Upper lobe of left lung (tissue), 6 donors: ENCODE measurements at regions not wholly inside any gene's neighbourhood (a gene's known extent, or its start where the extent isn't known, plus 50 kb on each side); places are given as distances from the start of the nearest gene placed in this dataset.

Experiments
- ATAC-seq, 2 donors: fragments of 200-7000 bp; cut with Tn5 transposase; one replicate each; pipeline ENCODE4 v1.9.1; 2022; ENCODE audit warnings: mild to moderate bottlenecking in 2 of 2, moderate library complexity in 2 of 2; ENCODE audit not compliant: low FRiP score in 2 of 2
- DNase-seq, 2 donors: peaks; one replicate each; pipeline ENCODE4 v3.0.0-alpha.2; 2019 to 2020
- H3K27ac ChIP-seq, 4 donors: fragments of 200-600 bp; sonication (generic); one replicate each; pipeline ENCODE4 v1.5.1; 2016 to 2019
- H3K27me3 ChIP-seq, 4 donors: fragments of 200-600 bp; sonication (generic); one replicate each; pipeline ENCODE4 v1.5.1; 2017 to 2019
- H3K36me3 ChIP-seq, 4 donors: fragments of 200-600 bp; sonication (generic); one replicate each; pipeline ENCODE4 v1.5.1; 2016 to 2019
- H3K4me1 ChIP-seq, 4 donors: fragments of 200-600 bp; sonication (generic); one replicate each; pipeline ENCODE4 v1.5.1; 2018 to 2019
- H3K4me3 ChIP-seq, 4 donors: fragments of 200-600 bp; sonication (generic); one replicate each; pipeline ENCODE4 v1.5.1; 2017 to 2019; ENCODE audit warnings: mild to moderate bottlenecking in 2 of 4, moderate library complexity in 1 of 4
- H3K9me3 ChIP-seq, 4 donors: fragments of 200-600 bp; sonication (generic); one replicate each; pipeline ENCODE4 v1.5.1; 2018 to 2019
- EP300 ChIP-seq, 4 donors: sonication (generic); formaldehyde crosslinking; IDR thresholded peaks; one replicate each; pipeline ENCODE4 v1.5.1; 2017; ENCODE audit warnings: antibody characterized with exemption in 4 of 4, control low read depth in 2 of 4
- POLR2A ChIP-seq, 4 donors: fragments of 450-650 bp; IDR thresholded peaks; one replicate each; pipeline ENCODE4 v1.5.1; 2016 to 2017; ENCODE audit warnings: antibody characterized with exemption in 4 of 4, mild to moderate bottlenecking in 2 of 4
- POLR2AphosphoS5 ChIP-seq, 2 donors: sonication (generic); formaldehyde crosslinking; IDR thresholded peaks; one replicate each; pipeline ENCODE4 v1.5.1; 2017; ENCODE audit warnings: antibody characterized with exemption in 2 of 2
- WGBS, 2 donors: methylation state at CpG; one replicate each; pipeline ENCODE4 v1.1.5; 2017 to 2018; 5-methylcytosine and 5-hydroxymethylcytosine counted together
- TF ChIP-seq, protein P1 (sequence below), 6 experiments: fragments of 450-650 bp in 4 of 6; fragments of 200-600 bp in 2 of 6; sonication (generic) in 2 of 6; IDR thresholded peaks; one replicate each; pipeline ENCODE4 v1.5.1; 2016 to 2019; ENCODE audit warnings: antibody characterized with exemption in 6 of 6
- donor health status: DM: no; HTN: no; CAD: no; lungs with moderate emphysema.
- donor health status: DM: no; HTN: yes; CAD: no; lungs with severe emphysema.

DNA sequence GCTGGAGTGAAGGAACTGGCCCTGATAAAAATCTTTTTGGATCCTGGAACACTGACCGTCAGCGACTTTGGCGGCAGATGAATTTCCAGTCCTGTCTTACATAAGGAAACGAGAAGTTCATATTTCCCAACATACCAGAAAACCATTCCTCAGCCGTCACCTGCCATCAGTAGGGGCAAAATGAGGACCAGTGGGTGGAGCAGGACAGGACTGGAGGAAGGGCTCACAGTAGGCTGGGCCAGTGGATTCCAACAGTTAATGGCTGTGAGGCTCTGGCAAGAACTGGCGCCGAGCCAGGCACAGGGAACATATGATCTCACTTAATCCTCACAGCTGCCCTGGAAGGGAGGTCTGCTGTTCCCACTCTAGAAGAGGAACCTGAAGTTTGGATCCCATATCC, 67.2 kb upstream of the FAM181A start:
- H3K4me3 ChIP-seq: no peak overlapping the region
- H3K36me3 ChIP-seq: no peaks in the 10 kb centered on the region
- 75 to 82% methylated on average over 7 of the region's 7 CpGs for WGBS, 2 donors
- H3K27ac ChIP-seq: no peak overlapping the region
- H3K4me1 ChIP-seq: no peaks in the 10 kb centered on the region
- H3K9me3 ChIP-seq: no peaks in the 10 kb centered on the region
- DNase-seq (no peak), ATAC-seq (no peak)
- TF ChIP-seq POLR2AphosphoS5 (IDR thresholded peaks at IDR 0.05) (no peak), EP300 (IDR thresholded peaks at IDR 0.05) (no peak), POLR2A (IDR thresholded peaks at IDR 0.05) (no peak)
- TF ChIP-seq, protein P1, sequence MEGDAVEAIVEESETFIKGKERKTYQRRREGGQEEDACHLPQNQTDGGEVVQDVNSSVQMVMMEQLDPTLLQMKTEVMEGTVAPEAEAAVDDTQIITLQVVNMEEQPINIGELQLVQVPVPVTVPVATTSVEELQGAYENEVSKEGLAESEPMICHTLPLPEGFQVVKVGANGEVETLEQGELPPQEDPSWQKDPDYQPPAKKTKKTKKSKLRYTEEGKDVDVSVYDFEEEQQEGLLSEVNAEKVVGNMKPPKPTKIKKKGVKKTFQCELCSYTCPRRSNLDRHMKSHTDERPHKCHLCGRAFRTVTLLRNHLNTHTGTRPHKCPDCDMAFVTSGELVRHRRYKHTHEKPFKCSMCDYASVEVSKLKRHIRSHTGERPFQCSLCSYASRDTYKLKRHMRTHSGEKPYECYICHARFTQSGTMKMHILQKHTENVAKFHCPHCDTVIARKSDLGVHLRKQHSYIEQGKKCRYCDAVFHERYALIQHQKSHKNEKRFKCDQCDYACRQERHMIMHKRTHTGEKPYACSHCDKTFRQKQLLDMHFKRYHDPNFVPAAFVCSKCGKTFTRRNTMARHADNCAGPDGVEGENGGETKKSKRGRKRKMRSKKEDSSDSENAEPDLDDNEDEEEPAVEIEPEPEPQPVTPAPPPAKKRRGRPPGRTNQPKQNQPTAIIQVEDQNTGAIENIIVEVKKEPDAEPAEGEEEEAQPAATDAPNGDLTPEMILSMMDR (IDR thresholded peaks at IDR 0.05): no peak
- no peaks in the 10 kb centered on the region for H3K27me3 ChIP-seq

DNA sequence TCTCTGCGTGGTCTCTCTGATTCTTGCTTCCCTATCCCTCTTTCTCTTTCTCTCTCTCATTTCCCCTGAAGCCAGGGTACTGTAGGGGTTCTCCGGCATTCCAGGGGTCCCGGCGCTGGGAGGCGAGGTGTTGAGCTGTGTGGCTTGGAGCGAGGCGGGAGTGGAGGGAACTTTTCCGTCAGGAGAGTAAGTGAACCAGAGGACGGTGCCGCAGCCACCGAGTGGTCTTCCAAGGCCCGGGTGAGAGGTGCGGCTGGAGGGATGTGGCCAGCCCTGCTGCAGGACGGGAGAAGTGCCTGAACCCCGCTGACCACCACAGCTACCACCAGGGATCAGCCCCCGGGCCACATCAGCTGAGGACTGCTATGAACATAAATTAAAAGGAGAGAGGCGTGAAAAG, 68.2 kb upstream of the FAM181A start:
- DNase-seq (peak in 1 of 2 donors; percentile 50), ATAC-seq (no peak)
- Histone ChIP-seq H3K36me3 (no peaks in the 10 kb centered on the region), H3K4me3 (no peak overlapping the region), H3K9me3 (no peaks in the 10 kb centered on the region), H3K4me1 (no peaks in the 10 kb centered on the region), H3K27me3 (no peaks in the 10 kb centered on the region), H3K27ac (no peak overlapping the region)
- TF ChIP-seq, protein P1 (IDR thresholded peaks at IDR 0.05): no peak
- TF ChIP-seq POLR2A (IDR thresholded peaks at IDR 0.05) (no peak), EP300 (IDR thresholded peaks at IDR 0.05) (no peak), POLR2AphosphoS5 (IDR thresholded peaks at IDR 0.05) (no peak)
- WGBS, 2 donors: 81 to 84% methylated on average over 16 to 17 of the region's 17 CpGs

DNA sequence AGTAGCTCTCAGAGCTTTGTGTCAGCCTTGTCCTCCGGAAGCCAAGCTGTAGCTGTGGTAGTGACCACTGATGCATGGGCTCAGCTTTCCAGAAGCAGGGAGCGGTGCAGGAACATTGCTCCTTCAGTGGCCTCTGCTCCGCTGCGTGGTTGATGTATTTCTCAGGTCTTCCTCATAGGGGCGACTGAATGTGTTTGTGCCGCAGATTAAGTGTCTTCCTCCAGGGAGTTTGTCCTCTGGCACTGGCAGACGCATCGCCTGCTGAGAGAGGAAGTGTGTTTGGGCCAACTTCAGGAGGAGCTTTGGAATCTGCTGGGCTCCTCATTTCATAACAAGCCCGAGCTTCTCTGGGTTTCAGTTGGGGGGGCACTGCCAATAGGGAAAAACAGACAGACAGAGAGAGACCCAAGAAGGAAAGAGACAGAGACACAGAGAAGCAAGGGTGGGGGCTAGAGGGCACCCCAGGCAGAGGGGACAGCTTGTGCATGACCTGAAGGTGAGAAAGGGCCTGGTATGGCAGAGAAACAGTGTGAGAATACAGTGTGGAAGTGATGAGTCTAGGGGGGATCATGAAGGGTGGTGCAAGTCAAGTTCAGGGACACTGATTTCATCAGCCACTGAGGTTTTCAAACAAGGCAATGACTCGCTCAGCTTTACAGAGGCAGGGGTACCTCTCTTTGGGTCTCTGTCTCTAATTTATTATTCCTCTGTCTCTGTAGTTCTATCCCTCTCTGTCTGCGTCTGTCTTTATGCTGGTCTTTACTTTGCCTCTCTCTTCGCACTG, 69.4 kb upstream of the PRIMA1 start:
- DNase-seq (no peak), ATAC-seq (no peak)
- no peaks in the 10 kb centered on the region for H3K9me3 ChIP-seq
- TF ChIP-seq EP300 (IDR thresholded peaks at IDR 0.05) (no peak), POLR2A (IDR thresholded peaks at IDR 0.05) (no peak), POLR2AphosphoS5 (IDR thresholded peaks at IDR 0.05) (no peak)
- TF ChIP-seq, protein P1 (IDR thresholded peaks at IDR 0.05): no peak
- no peak overlapping the region for H3K27ac ChIP-seq
- H3K36me3 ChIP-seq: no peaks in the 10 kb centered on the region
- WGBS, 2 donors: 54 to 58% methylated on average over 11 to 12 of the region's 12 CpGs
- no peaks in the 10 kb centered on the region for H3K4me1 ChIP-seq
- H3K4me3 ChIP-seq: no peak overlapping the region
- no peaks in the 10 kb centered on the region for H3K27me3 ChIP-seq

DNA sequence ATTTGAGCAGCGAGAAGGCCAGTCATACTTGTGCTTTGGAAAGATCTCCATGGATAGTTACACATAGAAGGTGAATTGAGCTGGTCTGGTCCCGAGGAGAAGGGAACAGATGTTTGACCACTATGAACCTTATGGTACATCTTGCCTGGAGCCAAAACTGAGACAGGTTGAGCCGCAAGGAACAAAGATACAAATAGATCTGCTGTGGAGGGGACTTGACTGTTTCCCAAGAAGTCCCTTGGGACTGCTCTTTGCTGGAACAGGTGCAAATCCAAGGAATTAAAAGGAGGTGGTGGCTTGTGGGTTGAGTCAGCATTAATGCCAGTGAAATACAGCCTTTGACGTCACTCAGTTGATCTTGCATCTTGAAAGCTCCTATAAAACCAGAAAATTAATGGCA, 68.8 kb upstream of the PRIMA1 start:
- TF ChIP-seq EP300 (IDR thresholded peaks at IDR 0.05) (no peak), POLR2A (IDR thresholded peaks at IDR 0.05) (no peak), POLR2AphosphoS5 (IDR thresholded peaks at IDR 0.05) (no peak)
- TF ChIP-seq, protein P1 (IDR thresholded peaks at IDR 0.05): no peak
- 45 to 88% methylated on average over 3 to 4 of the region's 4 CpGs for WGBS, 2 donors
- no peak for DNase-seq
- Histone ChIP-seq H3K4me1 (no peaks in the 10 kb centered on the region), H3K4me3 (no peak overlapping the region), H3K27me3 (no peaks in the 10 kb centered on the region), H3K27ac (no peak overlapping the region), H3K9me3 (no peaks in the 10 kb centered on the region), H3K36me3 (no peaks in the 10 kb centered on the region)
- ATAC-seq: no peak

DNA sequence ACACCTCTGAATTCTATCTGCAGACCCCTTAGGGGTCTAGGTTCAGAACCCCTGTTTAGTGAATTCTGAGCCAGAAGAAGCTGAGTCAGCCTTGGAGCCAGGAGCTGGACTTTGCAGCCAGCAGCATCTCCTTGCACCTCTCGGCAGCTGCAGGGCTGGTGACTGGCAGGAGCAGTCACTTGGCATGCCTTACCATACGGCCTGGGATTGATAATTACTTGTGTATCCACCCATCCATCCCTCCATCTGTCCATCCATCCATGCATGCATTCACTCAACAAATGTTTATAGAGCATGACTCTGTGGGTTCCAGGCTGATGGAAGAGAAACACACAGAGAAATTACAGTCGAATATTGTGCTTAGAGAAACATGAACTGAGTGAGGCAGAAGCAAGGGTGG, 67.5 kb upstream of the PRIMA1 start:
- Histone ChIP-seq H3K4me3 (no peak overlapping the region), H3K36me3 (no peaks in the 10 kb centered on the region), H3K27ac (no peak overlapping the region), H3K4me1 (no peaks in the 10 kb centered on the region), H3K9me3 (no peaks in the 10 kb centered on the region), H3K27me3 (no peaks in the 10 kb centered on the region)
- TF ChIP-seq POLR2AphosphoS5 (IDR thresholded peaks at IDR 0.05) (no peak), EP300 (IDR thresholded peaks at IDR 0.05) (no peak), POLR2A (IDR thresholded peaks at IDR 0.05) (no peak)
- TF ChIP-seq, protein P1 (IDR thresholded peaks at IDR 0.05): no peak
- DNase-seq (no peak), ATAC-seq (no peak)
- WGBS, 2 donors: 39 to 59% methylated on average over 3 of the region's 3 CpGs
